Heart right ventricle (tissue), 16 donors: ENCODE measurements at regions not wholly inside any gene's neighbourhood (a gene's known extent, or its start where the extent isn't known, plus 50 kb on each side); places are given as distances from the start of the nearest gene placed in this dataset.

Experiments
- ATAC-seq, 8 donors: fragments of 200-7000 bp; cut with Tn5 transposase; one replicate each; pipeline ENCODE4 v1.9.1; 2020; ENCODE audit warnings: mild to moderate bottlenecking in 8 of 8, moderate library complexity in 8 of 8, moderate number of reproducible peaks in 1 of 8
- DNase-seq, 2 donors: peaks; one replicate each; pipeline ENCODE4 v3.0.0-alpha.2; 2020
- H3K27ac ChIP-seq, 10 donors: fragments of 200-600 bp; sonication (generic) in 2 of 10; one replicate each; pipeline versions ENCODE4 v1.5.0 to v1.8.0; 2020 to 2022; ENCODE audit warnings: mild to moderate bottlenecking in 3 of 10
- H3K27me3 ChIP-seq, 7 donors: fragments of 200-600 bp; one replicate each; pipeline ENCODE4 v1.8.0; 2021 to 2022; ENCODE audit warnings: mild to moderate bottlenecking in 2 of 7
- H3K36me3 ChIP-seq, 9 donors: fragments of 200-600 bp; sonication (generic) in 1 of 9; one replicate each; pipeline versions ENCODE4 v1.5.0 to v1.8.0; 2020 to 2022; ENCODE audit warnings: mild to moderate bottlenecking in 2 of 9
- H3K4me1 ChIP-seq, 9 donors: fragments of 200-600 bp; sonication (generic) in 1 of 9; one replicate each; pipeline versions ENCODE4 v1.5.0 to v1.8.0; 2020 to 2022; ENCODE audit warnings: mild to moderate bottlenecking in 4 of 9
- H3K4me3 ChIP-seq, 10 donors: fragments of 200-600 bp; sonication (generic) in 2 of 10; one replicate each; pipeline versions ENCODE4 v1.5.0 to v1.8.0; 2020 to 2022; ENCODE audit warnings: mild to moderate bottlenecking in 7 of 10, moderate library complexity in 2 of 10
- H3K9me3 ChIP-seq, 11 donors: fragments of 200-600 bp in 10 of 11; sonication (generic) in 2 of 11; one replicate each; pipeline versions ENCODE4 v1.5.0 to v1.8.0; 2013 to 2022; ENCODE audit warnings: mild to moderate bottlenecking in 2 of 11, control low read depth in 1 of 11, moderate library complexity in 1 of 11
- CTCF ChIP-seq, 9 donors: fragments of 200-600 bp; sonication (generic) in 2 of 9; IDR thresholded peaks; one replicate each; pipeline versions ENCODE4 v1.5.0 to v1.8.0; 2021 to 2022; ENCODE audit warnings: antibody characterized with exemption in 9 of 9, mild to moderate bottlenecking in 5 of 9, moderate library complexity in 1 of 9
- WGBS, 2 donors: extraction: QIAGEN DNeasy Blood & Tissue Kit; methylation state at CpG; one replicate each; pipeline ENCODE4 v1.1.7; 2013; ENCODE audit warnings: inconsistent platforms in 1 of 2; 5-methylcytosine and 5-hydroxymethylcytosine counted together
- intact Hi-C, 10 donors: fragments of 100-400 bp; cut with DNase I; formaldehyde crosslinking; loops; one replicate each; pipeline versions ENCODE4 v1.11.1 to v1.14.2; 2022
- donor health status: Arrhythmogenic right ventricular cardiomyopathy.
- donor health status: ischemic (EF 13 %, LVEDD 7.1; RV severe dilation, severe dysfunction).
- donor health status: healthy with polysubstance abuse.
- donor health status: DM: no; HTN: yes; CAD: no.
- donor health status: DM: no; HTN: no; CAD: no.
- donor health status: ischemic (EF 25% LVEDD 6.9; RV normal size, moderate dysfunction).
- donor health status: ischemic (EF 25% LVEDD 5.7; RV mildly dilated, moderate dysfunction).
- donor health status: healthy.
- donor health status: DM: yes; HTN: yes; CAD: no.
- donor health status: Ischemic cardiomyopathy.
- donor health status: ischemic (EF 35%, LVEDD 5.7; RV mildly dilated, moderate dysfunction).
- donor health status: nonischemic (EF 11% LVEDD 7.7; RV severe dilation, severe dysfunction).
- donor health status: DM: yes; HTN: yes; CAD: no.
- donor health status: PGD.
- donor health status: ischemic (EF 29% LVEDD 5.4; RV normal size, mild dysfunction).
- donor health status: nonischemic (EF 23%, LVEDD 6.1; RV moderate dilation, normal function).

GRCh38 chr1:55993646-55994318 is 585.6 kb downstream of the PLPP3 start:
- intact Hi-C loops: no loop called here
- 71 to 75% methylated on average over 8 of the region's 8 CpGs for WGBS, 2 donors
- Histone ChIP-seq H3K4me1 (no peaks in the 10 kb centered on the region), H3K36me3 (no peaks in the 10 kb centered on the region), H3K27me3 (no peaks in the 10 kb centered on the region), H3K27ac (no peak overlapping the region), H3K9me3 (peaks cover 0 to 19% (median 0%) of the 10 kb centered on the region in 11 donors), H3K4me3 (no peak overlapping the region)
- no peak for TF ChIP-seq CTCF (IDR thresholded peaks at IDR 0.05)
- no peak for ATAC-seq
- no peak for DNase-seq

- Histone ChIP-seq H3K4me1 (peaks cover 0 to 10% (median 0%) of the 10 kb centered on the region in 9 donors), H3K9me3 (peaks cover 0 to under 1% (median 0%) of the 10 kb centered on the region in 11 donors), H3K36me3 (no peaks in the 10 kb centered on the region), H3K27ac (no peak overlapping the region), H3K27me3 (no peaks in the 10 kb centered on the region), H3K4me3 (no peak overlapping the region)
- DNase-seq (no peak), ATAC-seq (no peak)
- WGBS, 2 donors: 94 to 95% methylated on average over 3 of the region's 3 CpGs
- no peak for TF ChIP-seq CTCF (IDR thresholded peaks at IDR 0.05)
- intact Hi-C loops: no loop called here
Measured at GRCh38 chr1:55990007-55990406, 589.4 kb downstream of the PLPP3 start.

DNA sequence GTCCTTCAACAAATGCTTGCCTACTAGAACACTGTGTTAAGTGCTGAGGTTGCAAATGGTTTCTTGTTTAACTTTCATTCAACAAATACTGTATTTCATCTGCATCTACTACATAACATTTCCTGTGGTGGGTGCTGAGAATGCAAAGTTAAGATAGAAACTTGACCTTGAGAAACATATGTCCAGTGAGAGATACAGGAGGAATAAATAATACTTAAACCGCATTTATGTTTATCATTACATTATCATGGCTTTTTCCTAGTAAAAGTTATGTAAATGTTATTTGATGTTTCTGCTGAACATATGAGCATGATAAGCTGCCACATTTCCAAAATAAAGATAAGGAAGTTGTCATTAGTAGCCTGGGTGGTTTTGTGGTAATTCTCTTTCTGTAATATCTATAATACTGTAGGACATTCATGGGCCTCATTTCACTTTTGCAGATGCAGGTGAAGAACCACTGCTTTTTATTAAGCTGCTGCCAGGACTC is 590.4 kb downstream of the PLPP3 start:
- ATAC-seq (no peak), DNase-seq (no peak)
- intact Hi-C loops: no loop called here
- Histone ChIP-seq H3K36me3 (no peaks in the 10 kb centered on the region), H3K9me3 (no peaks in the 10 kb centered on the region), H3K4me1 (peaks cover 0 to 10% (median 0%) of the 10 kb centered on the region in 9 donors), H3K4me3 (no peak overlapping the region), H3K27ac (no peak overlapping the region), H3K27me3 (no peaks in the 10 kb centered on the region)
- WGBS, 2 donors: 84 to 92% methylated on average over 1 of the region's 1 CpG
- no peak for TF ChIP-seq CTCF (IDR thresholded peaks at IDR 0.05)

DNA sequence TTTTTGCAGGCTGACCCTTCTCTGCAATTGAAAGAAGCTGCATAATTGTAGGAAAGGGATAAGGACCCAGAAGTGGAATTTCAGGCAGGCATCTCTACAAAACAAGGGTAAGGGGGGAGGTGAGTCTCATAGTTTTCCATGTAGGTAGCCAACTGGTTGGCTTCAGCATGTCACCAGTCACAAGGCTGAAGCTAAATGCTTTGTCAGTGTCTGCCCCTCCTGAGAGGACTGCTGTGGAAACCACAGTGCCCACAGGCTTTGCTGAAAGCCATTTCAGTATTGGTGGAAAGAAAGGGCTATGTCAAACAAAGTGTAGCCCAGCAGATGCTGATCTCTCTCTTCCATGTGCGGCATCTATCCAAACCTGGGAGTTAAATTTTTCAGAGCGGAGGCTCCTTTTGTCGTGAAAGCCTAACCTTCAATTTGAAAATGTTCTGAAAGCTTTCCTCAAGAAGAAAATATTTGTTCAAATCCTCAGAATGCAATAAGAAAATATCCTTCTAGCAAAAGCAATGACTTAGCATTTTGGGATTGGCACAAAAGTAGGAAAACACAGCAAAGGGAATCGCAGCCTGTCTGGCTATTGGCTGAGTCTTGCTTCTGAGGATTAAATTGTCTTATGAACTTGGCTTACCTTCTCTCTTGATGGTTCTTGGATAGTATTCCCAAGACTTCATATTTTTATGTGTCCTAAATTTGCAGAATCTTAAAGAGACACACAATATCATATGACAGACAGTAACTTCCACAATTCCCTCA is 591.7 kb downstream of the PLPP3 start:
- Histone ChIP-seq H3K36me3 (no peaks in the 10 kb centered on the region), H3K4me3 (no peak overlapping the region), H3K9me3 (no peaks in the 10 kb centered on the region), H3K27me3 (no peaks in the 10 kb centered on the region), H3K27ac (no peak overlapping the region), H3K4me1 (peaks cover 0 to 10% (median 0%) of the 10 kb centered on the region in 9 donors)
- no peak for TF ChIP-seq CTCF (IDR thresholded peaks at IDR 0.05)
- intact Hi-C loops: no loop called here
- 78% methylated on average over 4 of the region's 4 CpGs for WGBS, 2 donors
- ATAC-seq: peak in 1 of 8 donors; percentile 34
- DNase-seq: no peak
